DMS114 treated with DMSO at 0.1 percent for 48 hours (cell line): ENCODE measurements at regions not wholly inside any gene's neighbourhood (a gene's known extent, or its start where the extent isn't known, plus 50 kb on each side); places are given as distances from the start of the nearest gene placed in this dataset.

Source experiments
- DNase-seq: peaks from one replicate; lab custom pipeline; 2025; ENCODE audit not compliant: unreplicated experiment; lab: John Stamatoyannopoulos, UW

DNA sequence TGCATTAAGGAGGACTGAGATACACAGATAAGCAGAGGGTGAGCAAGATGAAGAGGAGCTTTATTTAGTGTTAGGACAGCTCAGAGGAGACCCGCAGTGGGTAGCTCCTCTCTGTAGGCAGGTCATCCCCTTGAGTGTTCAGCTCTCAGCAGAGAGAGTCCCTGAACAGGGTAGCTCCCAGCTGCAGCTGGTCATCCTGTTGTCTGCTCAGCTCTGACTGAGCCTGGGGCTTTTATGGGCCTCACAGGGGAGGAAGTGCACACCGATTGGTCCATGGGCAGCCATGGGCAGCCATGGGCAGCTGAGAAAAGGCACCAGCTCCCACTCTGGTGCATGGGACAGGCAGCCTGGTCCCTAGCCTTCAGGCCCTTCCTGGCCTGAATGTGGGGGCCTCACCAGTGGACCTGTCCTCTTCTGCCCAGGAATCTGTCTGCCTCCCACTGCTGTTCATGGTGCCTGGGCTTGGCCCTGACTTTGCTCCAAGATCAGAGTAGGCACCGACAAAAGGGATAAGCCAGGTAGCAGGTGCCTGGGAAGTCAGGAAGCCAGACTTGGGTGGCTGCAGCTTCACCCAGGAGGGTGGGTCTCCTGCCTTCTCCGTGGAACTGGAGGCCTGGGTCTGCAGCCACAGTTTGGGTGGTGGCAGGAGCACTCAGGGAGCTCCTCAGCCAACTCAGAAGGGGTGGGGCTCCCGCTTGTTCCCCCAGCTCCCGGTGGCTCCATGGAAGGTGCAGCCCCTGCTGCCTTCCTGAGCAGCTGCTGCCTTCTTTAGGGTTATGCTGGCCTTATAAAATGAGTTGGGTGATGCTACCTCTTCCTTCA is 54.7 kb downstream of the MYEOV start:
- no peak for DNase-seq

DNA sequence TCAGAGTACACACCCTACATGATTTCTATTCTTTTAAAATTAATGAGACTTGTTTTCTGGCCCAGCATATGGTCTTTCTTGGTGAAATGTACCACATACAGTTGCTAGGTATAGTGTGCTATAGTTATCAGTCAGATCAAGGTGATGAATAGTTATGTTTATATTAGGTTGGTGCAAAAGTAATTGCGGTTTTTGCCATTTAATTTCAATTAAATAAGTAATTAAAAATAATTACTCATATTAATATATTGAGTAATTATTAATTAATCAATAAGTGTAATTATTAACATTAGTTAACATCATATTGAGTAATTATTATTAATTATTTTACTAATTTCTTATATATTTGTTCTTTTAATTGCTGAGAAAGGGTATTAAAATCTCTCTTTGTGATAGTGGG is 56.1 kb downstream of the MYEOV start:
- DNase-seq: no peak

DNA sequence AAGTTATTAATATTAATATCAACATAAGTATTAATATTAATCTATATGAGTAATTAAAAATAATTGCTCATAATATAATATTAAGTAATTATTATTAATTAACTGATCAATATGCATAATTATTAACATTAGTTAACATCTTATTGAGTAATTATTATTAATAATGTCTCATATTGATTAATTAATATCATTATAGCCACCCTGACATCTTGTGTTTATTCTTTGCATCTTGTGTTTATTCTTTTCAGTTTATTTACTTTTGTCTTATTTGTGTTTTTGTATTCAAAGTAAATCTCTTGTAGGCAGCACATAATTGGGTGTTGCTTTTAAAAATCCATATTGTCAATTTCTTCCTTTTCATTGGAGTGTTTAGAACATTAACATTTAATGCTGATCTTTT is 56.6 kb downstream of the MYEOV start:
- DNase-seq: no peak

DNA sequence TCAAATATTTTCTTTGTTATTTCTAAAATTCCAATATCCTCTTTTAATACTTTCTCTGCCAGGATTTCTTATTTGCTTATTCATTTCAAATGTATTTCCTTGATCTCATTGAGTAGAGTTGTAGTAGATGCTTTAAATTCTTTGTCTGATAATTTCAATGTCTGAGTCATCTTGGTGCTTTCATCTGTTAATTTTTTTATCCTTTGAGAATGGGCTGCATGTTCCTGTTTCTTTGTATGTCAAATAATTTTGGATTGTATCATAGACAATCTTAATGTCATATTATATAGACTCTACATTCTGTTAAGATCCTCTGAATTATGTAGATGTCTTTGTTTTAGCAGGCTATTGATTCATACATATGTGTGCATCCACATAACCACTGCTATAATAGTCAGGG is 57.5 kb downstream of the MYEOV start:
- no peak for DNase-seq

DNA sequence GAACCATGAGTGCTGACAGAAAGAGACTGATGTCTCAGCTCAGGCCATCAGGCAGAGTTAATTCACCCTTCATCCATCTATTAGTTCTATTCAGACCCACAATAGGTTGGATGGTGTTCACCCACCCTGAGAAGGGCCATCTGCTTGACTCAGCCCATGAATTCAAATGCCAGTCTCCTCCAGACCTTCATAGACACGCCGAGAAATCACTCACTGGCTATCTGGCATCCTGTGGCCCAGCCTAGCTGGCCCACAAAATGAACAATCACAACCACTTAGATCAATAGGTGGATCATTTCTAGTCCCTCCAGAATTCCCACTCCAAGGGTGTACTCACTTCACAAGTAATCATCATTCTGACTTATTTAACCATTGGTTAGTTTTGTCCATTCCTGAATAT is 58.2 kb downstream of the MYEOV start:
- no peak for DNase-seq

DNA sequence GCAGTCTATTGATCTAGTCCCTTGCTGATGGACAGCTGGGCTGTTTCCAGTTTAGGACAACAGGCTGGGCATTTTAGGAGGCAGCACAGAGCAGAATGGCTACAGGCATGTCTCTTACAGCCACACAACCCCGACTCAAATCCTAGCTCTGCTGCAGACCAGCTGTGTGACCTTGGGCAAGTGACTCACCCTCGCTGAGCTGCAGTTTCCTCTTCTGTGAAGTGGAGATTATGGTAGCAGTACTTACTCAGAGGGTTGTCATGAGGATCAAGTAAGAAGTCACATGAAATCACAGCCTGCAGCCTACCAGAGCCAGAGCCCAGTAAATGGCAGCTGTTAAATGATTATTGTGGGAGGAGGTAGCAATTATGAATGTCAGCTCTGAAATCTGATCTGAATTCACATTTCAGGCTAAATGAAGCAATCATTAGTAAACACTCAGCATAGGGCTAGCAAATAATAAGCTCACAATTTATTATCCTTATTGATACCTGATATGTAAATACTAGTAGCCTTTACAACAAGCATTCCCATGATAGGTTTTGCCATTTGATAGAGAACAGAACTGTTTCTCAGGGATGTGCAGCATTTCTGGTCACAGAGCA is 58.9 kb downstream of the MYEOV start:
- no peak for DNase-seq

DNA sequence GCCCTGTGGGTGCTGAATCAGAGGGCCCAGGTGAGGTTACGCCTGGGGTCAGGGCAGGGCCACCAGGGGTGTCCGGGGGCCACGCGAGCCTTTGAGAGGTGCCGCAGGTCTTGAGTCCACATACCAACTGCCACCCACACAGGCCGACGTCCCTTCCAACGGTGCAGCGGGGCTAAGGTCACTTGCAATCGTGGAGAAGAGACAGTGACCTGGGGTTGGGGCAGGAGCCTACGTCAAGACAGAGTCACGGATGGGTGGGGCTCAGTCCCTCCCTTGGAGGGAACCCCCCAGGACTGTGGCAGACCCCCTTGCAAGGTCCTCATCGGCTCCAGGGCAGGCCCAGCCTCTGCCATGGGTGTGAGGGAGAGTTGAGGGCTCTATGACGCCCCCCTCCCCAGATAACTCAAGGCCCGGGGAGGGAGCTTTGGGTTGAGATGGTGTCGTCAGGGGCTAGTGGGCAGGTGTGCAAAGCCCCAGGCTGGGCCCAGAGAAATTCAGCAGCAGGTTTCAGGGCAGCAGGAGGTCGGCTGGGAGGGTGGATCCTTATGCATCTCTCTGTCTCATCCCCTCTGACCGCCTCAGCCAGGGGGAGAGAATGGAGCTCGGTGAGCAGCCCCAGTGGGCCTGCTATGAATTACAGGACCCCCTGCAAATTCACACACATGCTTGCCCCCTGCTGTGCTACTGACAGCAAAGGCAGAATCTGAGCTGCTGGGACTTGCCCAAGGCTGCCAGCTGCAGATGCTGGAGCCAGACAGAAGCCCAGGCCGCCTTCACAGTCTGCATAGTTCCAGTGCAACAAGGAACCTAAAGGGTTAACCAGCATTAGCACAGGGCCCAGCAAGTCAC is 60.0 kb downstream of the MYEOV start:
- no peak for DNase-seq

DNA sequence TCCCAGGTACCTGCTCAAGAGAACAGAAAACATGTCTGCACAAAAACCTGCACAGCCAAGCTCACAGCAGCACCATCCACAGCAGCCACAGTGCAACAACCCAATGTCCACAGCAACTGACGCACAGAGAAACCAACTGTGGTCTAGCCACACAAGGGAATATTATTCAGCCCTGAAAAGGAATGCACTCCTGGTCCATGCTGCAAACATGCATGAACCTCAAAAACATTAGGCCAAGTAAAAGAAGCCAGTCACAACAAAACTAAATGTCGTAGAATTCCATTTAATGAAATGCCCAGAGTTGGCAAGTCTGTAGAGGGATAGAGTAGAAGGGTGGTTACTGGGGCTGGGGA is 60.6 kb downstream of the MYEOV start:
- DNase-seq: no peak

DNA sequence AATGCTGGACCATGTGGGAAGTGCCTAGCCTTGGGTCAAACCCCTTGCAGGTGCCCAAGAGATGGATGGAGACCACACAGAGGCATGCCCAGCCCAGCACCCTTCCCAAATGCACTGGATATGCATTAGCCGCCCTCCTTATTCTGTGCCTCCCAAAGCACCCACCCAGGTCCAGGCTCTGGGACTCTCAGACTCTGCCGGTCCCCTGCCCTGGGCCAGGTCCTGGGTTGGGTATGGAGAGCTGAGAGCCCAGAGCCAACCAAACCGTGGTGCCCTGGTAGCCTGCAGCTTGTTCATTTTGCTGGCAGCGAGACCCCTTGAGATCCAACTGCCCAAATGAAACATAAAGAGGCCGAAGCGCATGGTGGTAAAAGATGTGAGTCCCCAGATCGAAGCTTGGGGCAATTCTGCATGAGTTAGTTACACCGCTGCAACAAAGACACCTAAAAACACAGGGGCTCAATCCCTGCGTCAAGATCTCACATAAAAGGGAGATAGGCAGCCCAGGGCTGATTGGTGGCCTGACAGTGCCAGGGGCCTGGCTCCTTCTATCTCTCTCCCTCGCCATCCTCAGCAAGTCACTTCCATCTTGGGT is 61.5 kb downstream of the MYEOV start:
- no peak for DNase-seq

DNA sequence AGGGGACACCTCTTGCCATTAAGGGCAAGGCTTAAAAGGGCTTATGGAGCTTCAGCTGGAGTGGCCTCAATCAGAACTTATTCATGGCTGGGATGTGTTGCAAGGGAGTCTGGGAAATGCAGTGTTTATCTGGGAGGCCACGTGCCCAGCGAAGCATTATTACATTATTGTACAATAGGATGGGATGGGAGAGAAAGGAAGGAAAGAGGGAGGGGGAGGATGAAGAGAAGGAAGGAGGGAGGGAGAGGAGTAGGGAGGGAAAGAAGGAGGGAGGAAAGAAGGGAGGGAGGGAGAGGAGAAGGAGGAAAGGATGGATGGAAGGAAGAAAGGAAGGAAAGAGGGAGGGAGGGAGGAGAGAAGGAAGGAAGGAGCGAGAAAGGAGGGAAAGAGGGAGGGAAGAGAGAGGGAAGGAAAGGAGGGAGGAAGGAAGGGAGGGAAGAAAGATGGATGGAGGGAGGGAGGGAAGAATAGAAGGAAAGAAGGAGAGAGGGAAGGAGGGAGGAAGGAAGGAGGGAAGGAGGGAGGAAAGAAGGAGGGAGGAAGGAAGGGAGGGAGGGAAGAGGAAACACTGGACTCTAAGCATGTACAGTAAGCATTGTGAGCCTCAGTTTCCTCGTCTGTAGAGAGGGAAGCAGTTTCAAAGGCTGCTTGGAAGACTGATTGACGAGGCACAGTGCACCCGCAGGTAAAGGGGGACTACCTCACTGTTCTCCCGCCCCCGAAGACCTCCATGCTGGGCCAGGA is 62.2 kb downstream of the MYEOV start:
- no peak for DNase-seq

DNA sequence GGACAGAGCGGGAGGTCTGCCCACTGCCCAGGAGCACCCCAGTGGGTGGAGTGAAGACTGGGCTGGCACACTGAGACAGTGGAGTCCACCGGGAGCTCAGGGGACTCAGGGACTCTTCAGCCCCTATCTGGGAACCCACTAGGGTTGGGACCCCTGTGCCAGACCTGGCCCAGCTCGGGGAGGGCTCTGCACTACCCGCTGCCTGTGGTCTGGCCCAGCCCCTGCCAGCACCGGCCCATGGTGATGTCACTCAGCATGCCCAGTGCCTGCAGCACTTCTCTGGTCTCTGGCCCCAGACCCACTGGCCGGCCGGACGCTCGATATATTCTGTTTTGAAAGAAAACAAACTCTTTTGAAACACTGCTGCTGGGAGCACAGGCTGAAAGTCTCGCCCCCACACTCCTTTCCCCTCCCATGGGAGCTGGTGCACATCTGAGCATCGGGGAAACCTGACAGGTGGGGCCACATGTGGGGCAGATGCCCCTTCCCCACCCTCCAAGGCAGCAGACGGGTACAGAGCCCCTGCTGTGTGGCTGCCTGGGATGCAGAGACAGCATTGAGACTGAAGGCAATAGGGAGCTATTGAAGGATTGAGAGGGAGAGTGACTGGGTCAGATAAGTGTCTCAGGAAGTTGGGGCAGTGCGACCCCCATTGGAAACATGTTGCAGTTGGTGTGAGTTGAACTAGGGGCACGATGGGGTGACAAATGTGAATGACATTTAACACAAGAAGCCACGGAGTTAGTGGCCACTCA is 62.9 kb downstream of the MYEOV start:
- DNase-seq: no peak

DNA sequence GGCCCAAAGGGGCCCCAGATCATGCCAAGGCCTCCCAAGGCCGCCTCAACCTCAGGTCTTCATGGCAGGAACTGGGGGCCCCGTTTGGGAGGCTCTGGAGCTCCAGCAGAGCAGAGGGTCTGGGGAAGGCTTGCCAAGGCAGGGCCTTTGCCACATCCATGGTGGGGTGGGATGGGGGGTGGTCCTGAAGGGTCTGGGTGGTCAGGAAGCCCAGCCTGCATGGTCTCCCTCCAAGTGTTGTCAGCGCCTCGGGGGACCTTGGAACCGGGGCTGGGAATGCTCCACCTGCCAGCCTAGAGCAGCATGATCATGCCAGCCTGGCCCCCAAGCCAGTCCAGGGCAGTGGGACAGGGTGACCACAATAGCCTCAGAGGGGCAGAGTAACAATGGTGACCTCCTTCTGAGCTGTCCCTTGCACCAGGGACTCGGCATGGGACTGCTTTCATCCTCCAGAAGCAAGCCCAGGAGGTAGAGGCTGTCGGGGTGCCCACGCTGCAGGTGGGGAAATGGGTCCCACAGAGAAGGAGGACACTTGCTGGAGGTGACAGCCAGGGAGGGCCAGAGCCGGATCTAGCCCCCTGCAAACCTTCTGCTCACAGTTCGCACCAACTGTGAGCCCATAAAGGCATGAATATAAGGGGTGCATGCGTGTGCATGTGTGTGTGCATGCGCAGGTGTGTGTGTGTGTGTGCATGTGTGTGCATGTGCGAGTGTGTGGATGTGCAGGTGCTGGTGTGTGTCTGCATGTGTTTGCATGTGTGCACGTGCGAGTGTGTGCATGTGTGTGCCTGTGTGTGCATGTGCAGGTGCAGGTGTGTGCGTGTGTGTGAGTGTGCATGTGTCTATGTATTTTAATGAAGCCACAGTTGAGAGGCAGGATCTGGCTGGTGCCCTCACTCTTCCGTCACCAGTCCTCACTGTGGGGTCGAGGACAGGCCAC is 63.8 kb downstream of the MYEOV start:
- no peak for DNase-seq

DNA sequence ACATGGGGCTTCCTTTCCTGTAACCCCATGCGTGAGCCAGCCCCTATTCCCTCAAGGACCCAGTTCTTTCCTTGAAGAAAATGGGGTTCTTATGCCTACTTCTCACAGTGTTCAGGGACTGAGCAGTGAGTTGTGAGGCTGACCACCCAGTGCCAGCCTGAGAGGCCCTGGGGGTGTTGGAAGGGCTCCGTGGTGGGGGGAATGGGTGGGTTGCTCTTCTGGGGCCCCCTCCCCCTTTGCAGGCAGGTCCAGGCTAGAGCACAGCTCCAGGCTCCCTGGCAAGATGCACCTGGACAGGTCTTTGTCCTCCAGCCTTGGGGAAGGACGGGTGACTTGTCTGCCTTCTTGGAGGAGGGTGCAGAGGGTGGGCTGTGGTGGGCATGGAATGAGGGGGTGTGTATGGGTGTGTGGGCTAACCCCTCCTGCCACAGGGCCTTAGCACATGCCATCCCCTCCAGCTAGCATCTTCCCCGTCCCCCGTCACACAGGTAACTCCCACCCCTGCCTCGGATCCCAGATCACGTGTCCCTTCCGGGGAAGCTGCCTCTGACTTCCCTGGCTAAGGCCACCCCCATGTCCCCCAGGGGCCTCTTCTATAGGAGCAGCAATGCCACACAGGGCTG is 64.6 kb downstream of the MYEOV start:
- no peak for DNase-seq

DNA sequence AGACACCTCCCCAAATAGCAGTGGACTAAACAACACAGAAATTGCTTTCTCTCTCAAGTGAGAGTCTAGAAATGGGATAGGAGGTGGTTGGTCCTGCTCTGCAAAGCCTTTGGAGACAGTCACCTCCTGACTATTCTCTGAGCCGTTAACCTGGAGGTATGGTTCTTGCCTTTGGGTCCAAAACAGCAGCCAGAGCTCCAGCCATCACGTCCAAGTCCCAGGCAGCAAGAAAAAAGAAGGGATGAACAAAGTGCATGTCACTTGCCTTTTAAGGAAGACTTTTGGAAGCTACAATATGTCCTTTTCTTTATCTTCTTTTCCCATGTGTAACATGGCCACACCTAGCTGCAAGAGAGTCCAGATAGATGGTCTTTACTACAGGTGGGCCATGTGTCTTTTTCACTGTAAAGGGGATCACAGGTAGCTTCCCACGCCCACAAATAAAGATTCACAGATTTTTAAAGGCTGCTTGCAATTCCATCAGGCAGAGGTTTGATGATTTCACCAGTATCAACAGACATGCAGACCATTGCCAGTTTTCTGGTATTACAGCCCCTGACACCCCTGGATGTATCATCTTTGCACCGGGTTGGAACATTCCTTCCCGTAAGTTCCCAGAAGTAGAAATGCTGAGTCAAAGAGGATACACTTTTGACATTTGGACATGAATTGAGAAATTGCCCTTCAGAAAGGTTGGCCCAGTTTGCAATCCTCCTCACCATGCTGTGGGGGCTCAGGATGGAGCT is 66.0 kb downstream of the MYEOV start:
- no peak for DNase-seq

DNA sequence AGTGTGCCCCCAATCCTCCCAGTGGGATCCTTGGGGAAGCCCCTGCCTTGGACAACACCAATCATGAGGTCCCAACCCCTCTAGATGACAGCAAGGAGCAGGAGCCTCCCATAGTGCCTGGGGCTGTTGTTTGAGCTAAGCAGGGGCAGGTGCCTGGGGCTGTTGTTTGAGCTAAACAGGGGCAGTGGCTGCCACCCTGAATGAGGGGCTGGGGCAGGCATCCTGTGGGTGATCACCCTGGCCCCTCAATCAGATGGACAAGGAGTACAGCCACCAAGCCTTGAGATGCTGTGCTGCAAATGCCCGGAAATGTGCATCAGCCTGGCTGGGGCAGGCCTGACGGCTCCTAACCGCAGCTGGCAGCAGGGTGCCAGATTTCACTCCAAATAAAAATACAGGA is 66.7 kb downstream of the MYEOV start:
- DNase-seq: no peak

DNA sequence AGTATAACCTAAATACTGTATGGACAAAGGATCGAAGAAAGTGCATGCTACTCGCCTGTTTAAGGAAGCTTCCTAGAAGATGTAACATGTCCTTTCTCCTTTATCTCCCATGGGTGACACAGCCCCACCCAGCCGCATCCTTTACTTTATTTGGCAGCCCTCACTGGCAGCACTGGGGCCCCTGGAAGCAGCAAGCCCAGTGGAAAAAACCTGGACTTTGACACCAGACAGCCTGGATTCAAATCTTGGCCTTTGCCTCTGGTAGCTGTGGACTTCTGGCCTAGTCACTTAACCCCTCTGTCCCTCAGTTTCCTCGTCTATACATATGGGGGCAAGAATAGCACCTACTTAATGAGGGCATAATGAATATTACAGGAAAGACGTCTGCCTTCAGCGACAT is 67.1 kb downstream of the MYEOV start:
- no peak for DNase-seq

DNA sequence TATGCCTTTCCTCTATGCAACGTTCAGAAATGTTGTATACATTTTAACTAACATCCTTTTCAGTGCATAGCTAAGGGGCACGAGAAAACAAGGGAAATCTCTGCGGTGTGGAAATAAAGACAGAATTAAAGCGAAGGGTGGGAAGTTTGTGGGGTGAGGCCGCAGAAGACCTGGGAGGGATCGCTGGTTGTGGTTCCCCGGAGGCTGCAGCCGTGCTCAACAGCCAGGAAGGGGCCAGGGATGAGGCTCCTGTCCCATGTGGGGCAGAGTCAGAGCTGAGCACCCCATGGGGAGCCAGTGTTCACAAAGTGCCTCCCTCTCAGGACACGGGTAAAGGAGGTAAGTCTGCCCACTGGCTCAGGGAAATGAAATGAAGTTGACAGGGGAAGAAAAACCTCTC is 67.5 kb downstream of the MYEOV start:
- no peak for DNase-seq

DNA sequence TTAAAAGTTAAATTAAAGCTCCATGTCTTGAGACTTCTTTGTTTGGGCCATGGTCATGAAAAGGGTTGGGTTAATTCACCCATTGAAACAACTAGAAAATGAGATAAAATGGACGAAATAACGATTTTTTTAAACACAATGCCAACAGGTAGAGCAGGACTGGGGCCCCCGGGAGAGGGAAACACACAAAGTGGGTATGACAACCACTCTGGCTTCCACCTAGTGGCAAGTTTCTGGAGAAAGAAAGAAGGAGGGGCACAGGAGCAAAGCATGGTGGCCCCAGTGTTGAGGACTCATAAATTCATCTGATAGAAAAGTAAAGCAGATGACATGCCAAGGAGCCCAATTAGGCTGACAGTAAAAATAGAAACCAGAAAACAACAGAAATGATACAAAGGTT is 68.4 kb downstream of the MYEOV start:
- DNase-seq: no peak
